Activated CD4-positive, alpha-beta T cell treated with anti-CD3 and anti-CD28 coated beads, Interleukin-2, amount 50 U/mL, for 48 hours (primary cell): ENCODE measurements at regions not wholly inside any gene's neighbourhood (a gene's known extent, or its start where the extent isn't known, plus 50 kb on each side); places are given as distances from the start of the nearest gene placed in this dataset.

Experiments
- DNase-seq, 2 experiments: peaks; one replicate each; pipeline ENCODE4 v3.0.0-alpha.2; 2020

GRCh38 chr6:165817771-165818170 is 154.7 kb upstream of the PDE10A start:
- no peak for DNase-seq

GRCh38 chr6:165817148-165817547 is 154.1 kb upstream of the PDE10A start:
- DNase-seq, result no peak

GRCh38 chr6:165814679-165815078 is 151.6 kb upstream of the PDE10A start:
- DNase-seq, result no peak

- no peak for DNase-seq
These were observed 148.5 kb upstream of the PDE10A start for GRCh38 chr6:165811512-165811911.

GRCh38 chr6:165808021-165808420 is 145.0 kb upstream of the PDE10A start:
- no peak for DNase-seq

DNA sequence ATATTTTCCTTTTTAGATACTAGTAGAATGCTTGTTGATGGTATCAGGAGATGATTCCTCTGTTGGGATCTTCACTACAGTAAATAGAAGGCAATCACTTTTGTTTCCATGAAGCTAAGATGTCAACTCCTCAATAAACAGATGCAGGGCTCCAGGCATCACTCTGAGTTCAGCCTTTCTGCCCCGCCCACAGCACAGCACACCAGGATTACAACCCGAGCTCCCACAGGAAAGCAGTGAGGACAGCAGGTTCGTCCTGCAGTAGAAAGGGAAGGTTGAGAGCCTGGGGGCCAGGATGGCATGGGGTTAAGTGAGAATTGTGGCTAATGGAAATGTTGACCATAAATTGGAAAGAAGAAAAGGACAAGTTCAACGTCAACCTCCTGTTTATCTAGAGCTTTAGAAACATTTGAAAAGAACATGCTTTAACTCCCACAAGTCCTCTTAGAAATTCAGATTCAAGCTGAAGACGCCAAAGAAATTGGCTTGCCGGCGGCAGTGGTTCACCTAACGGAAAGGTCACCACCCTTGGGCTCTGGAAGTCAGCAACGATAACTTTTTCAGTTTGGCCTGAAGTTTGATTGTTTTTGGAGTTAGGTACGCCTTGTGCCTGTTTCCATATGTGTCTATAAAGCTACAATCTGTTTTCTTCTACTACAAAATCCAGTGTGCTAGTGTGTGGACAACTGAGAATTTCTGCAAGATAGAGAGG is 144.4 kb upstream of the PDE10A start:
- DNase-seq, result no peak

DNA sequence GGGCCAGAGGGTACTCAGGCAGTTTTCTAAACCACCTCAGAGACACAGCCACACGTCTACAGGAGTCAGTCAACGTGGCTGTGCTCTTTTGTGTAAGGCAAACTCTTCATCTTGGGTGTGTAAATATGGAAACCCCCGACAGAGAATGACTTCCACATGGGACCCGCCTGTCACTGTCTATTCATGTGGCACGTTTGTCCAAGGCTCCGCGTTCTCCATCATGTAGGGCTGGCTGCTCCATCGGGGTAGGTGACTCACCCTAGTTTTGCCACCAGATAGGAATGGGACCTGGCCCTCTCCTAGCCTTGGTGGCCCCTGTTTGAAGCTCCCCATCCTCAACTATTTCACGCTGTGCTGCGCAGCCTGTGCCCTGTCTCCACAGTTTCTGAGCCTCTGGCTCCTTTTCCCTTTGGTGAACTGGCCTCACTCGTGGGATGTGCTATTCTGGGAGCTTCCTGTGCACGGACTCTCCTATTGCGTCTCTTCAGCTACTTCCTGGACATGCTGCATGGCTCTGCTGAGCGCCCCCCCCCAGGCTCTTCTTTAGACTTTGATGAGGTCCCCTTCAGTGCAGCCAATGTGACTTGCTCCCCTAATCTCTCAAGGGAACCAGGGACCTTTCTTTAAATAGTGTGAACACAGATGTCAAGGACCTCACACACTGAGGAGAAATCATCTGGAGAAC is 143.2 kb upstream of the PDE10A start:
- DNase-seq, result no peak

GRCh38 chr6:165805636-165806035 is 142.6 kb upstream of the PDE10A start:
- DNase-seq, result no peak

DNA sequence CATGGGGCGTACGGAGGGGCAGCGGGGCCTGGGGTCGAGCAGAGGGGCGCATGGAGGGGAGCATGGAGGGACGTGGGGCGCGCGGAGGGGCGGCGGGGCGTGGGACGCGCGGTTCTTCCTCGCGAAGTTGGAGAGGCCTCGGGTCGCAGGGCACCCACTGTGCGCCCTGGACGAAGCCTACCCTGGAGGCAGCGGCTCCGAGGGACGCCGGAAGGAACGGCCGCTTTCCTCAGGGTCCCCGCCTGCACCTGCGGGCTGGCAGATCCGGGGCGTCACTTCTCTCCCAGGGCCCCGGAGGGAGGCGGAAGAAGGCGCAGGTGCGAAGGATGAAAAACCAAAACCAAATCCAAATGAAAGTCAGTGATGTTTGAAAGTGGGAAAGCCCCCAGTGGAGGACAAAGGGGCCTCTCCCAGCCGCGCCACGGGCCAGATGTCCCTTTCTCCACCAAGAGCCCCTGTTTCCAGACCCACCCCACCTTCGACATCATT is 142.1 kb upstream of the PDE10A start:
- DNase-seq, result no peak

GRCh38 chr6:165804331-165805066 is 141.5 kb upstream of the PDE10A start:
- no peak for DNase-seq

GRCh38 chr6:165800337-165800736 is 137.3 kb upstream of the PDE10A start:
- no peak for DNase-seq

DNA sequence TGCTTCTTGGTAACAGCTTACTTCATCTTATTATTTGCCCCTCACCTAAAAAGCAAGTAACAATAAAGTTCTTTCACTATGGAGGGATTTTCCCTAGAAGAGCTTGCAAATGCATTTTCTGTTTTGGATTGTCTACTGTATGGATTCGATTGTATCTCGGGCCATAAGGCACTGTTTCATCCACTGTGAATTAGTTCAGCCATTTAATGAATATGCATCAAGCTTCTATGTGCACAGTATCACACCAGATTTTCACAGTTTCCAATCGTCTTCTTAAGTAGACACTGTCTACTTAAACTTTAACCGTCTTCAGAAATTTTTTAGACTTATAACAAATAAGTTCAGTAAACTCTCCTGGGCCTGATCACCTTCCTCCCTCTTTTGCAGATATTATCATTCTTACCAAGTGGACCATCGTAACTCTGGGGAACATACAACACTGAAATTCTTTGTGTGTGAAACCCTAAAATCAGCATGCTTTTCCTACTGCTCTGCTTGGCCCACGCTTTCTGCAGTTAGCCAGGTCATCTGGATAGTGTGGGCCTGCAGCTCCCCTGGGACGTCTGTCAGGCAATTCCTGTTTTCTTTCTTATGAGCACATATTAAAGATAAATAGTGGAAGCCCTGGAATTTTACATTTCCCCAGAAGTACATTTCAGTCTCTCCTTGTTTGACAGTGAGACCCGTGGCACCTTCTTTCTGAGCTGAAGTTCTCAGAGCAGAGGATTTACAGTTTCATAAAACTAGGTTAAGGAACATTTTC is 136.5 kb upstream of the PDE10A start:
- no peak for DNase-seq

GRCh38 chr6:165798991-165799390 is 135.9 kb upstream of the PDE10A start:
- no peak for DNase-seq

- DNase-seq, result no peak
These were observed 131.1 kb upstream of the PDE10A start for GRCh38 chr6:165794179-165794601.

GRCh38 chr6:165793287-165793825 is 130.3 kb upstream of the PDE10A start:
- no peak for DNase-seq

- no peak for DNase-seq
These were observed 128.9 kb upstream of the PDE10A start for GRCh38 chr6:165791876-165792437.

DNA sequence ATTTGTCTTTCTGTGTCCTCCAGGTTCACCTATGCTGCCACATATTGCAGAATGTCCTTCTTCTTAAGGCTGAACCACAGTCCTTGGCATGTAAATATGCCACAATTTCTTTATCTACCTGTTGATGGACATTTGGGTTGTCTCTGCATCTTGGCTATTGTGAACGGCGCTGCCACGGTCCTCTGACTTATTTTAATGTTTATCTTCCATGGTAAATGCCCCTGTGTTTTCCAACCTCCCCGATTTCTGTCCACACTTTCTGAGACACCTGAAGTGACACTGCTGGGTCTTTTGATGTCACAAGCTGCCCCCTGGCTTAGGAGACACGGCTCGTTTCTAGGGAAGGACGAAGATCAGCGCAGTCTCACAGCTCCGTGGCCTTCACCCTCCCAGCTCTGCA is 128.3 kb upstream of the PDE10A start:
- DNase-seq, result no peak

DNA sequence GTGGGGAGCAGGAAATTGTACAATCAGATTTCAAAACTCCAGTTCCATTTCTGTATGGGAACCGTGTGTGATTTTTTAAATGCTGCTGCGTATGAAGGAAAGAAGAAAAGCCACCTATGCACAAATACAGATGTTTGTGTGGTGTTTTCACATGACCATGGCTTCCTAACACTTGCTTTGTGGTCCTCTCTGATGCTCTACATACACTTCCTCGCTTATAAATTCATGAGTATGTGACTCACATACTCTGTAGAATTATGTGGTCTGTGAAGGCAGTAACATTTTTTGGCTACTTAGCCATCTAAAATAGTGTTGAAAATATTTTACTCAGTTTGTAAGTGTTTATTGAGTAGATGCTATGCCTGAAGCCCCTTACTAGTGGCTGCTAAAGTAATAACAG is 119.8 kb upstream of the PDE10A start:
- DNase-seq, result no peak

DNA sequence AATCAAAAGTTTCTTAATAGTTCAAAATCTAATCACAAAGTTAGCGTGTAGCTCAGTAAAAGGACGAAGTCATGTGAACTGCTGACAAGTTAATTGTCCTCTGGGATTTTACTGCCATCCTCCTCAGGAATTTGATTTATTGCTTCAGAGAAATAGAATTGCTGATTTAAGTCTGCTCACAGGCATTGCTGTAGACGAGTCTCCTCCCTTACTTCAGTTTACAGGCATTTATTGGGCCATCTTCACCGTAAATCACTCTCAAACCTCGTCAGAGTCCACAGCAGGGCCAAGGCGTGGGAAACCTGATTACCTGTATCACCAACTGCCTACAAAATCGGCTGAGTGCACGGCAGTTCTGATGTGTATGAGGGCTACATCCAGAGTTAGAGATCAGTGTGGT is 119.1 kb upstream of the PDE10A start:
- no peak for DNase-seq

DNA sequence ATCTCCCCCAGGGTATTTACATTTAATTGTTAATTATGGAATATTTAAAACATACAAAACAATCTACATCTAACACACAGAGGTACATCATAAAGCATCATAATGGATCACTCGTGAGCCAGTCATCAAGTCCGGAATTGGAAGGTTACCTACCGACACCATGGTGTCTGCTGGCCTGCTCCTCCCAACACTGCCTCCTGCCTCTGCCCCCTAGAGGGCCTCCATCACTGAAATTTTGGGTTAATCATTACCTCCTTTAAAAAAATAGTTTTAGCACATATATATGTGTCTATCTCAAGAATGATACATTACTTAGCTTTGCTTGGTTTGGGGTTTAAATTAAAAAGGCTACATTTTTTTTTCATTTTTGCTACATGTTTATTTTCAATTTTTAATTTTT is 114.6 kb upstream of the PDE10A start:
- no peak for DNase-seq

DNA sequence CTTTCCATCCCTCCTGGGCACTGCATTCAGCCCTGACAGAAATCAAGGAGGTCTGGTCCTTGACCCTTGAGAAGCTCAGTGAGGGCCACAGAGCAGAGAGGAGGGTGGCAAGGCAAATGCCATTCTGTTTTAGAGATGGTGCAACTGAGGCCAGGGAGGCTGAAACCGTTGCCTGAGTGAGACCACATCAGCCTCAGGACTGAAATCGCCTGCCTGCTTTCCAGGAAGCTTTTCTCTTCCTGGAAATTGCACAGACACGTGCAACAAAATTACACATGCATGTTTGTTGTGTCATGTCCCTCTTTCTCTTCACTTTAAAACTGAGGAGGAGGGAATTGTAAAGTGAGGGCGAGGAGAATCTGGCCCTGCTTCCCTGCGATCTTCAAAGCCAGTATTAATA is 113.7 kb upstream of the PDE10A start:
- DNase-seq, result no peak

DNA sequence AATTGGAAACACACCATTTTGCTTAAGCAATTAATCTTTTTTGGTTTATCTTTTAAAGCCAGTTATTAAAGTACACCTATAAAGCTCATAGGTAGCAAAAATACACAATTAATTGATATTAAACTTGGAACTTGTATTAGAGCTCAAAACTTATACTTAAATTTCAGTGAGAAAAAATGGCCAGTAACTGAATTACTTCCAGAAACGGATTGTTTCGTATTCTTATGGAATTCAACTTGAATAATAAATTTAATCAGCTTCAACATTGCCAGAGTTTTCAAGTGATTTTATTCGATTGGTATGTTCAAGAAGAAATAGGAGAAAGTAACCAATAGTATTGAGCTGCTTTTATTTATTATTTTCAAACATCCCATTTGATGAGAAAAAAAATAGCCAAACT is 112.7 kb upstream of the PDE10A start:
- no peak for DNase-seq
